DMS 273 treated with DMSO at 0.1 percent for 48 hours (cell line): ENCODE measurements at regions not wholly inside any gene's neighbourhood (a gene's known extent, or its start where the extent isn't known, plus 50 kb on each side); places are given as distances from the start of the nearest gene placed in this dataset.

ENCODE experiments used
- DNase-seq: peaks from one replicate; lab custom pipeline; 2025; lab: John Stamatoyannopoulos, UW

- DNase-seq, result no peak
Measured at GRCh38 chr1:90780981-90781380, 63.9 kb upstream of the BARHL2 start.

DNA sequence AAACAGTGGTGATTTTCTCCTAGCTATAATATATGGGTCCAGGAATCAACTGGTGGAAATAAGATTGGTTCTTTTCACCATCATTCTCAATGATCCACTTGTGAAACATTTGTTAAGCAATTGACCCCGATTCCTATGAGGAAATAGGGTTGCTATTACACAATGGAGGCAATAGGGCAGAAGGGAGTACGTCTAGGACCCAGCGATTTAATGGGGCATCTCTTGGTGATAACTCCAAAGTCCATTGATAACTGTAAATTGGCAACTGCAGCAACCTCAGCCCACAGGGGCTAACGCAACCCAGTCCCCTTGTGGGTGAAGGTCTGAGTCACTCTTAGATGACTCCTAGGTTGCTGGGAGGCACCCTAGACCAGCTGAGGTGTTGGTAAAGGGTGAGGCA lies 62.5 kb upstream of the BARHL2 start:
- DNase-seq, result no peak

DNA sequence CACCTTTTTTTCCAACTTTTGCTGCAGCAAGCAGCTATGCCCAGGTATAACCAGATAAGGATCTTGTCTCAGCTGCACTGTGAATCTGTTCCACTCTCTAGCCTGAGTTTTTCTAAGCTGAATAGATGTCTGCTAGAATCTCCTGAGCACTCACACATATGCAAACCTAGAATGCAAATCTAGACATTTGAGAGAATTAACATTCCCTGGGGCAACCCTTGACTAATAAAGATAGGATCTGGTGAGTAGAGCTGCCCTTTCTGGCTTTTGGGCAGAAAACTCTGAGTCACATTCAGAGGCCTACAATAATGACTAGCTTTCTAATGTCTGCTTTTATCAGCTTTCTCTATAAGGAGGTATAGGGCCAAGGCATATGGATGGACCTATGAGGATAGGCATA lies 61.4 kb upstream of the BARHL2 start:
- no peak for DNase-seq

- no peak for DNase-seq
Measured at GRCh38 chr1:90773812-90774211, 56.7 kb upstream of the BARHL2 start.

DNA sequence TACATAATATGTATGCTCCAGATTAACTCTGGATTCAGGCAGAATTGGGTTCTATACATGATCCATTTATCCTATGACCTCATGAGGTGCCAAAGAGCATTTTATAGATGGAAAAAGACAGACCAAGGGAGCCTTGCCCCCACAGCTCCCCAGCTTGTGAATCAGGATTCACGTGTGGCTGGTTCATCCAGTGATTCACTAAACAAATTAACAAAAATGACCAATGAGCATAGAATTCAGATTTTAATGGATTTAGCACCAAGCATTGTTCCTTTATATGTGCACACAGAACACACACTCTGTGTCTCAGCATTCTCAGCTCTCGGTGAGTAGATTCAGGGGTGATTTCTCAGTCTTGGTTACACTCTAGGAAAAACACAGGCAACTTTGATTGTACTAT lies 51.7 kb upstream of the BARHL2 start:
- DNase-seq, result no peak

GRCh38 chr1:90768098-90768497 lies 51.0 kb upstream of the BARHL2 start:
- DNase-seq, result no peak
